A549 (cell line): ENCODE measurements at regions not wholly inside any gene's neighbourhood (a gene's known extent, or its start where the extent isn't known, plus 50 kb on each side); places are given as distances from the start of the nearest gene placed in this dataset.

ENCODE experiments used
- ATAC-seq, 2 experiments: fragments of 200-7000 bp in 1 of 2; fragments of >200 bp in 1 of 2; cut with Nextera tagmentation in 1 of 2; cut with Tn5 transposase in 1 of 2; 3 replicates each; pipeline versions ENCODE4 v1.8.0 to v1.9.1; 2018 to 2020; ENCODE audit warnings: mild to moderate bottlenecking in 1 of 2, moderate library complexity in 1 of 2
- CTCF ChIA-PET: fragments of 300-600 bp; sonication (Branson Sonifier 250); formaldehyde crosslinking; extraction: SDS; loops from one replicate; lab custom pipeline; 2021; ENCODE audit warnings: antibody characterized with exemption, inconsistent platforms; lab: Yijun Ruan, JAX
- POLR2A ChIA-PET: fragments of 350-600 bp; formaldehyde crosslinking; extraction: SDS; loops from one replicate; lab custom pipeline; 2021; ENCODE audit warnings: antibody characterized with exemption, inconsistent platforms; lab: Yijun Ruan, JAX
- DNase-seq, 2 experiments: peaks; one replicate each; pipeline versions ENCODE4 v3.0.0 to v3.0.0-alpha.2; 2011 to 2016; ENCODE audit warnings: low read depth in 1 of 2, low spot score in 1 of 2
- FAIRE-seq: peaks from 2 replicates; lab custom pipeline; 2011; peaks lifted over from hg19 to GRCh38; lab: Jason Lieb, UNC
- H3K27ac ChIP-seq, 2 experiments: fragments of >200 bp; sonication (Bioruptor Twin); formaldehyde crosslinking; 3 replicates each; pipeline ENCODE4 v1.5.1; 2016 to 2017
- H3K4me1 ChIP-seq: fragments of >200 bp; sonication (Bioruptor Twin); formaldehyde crosslinking; 3 replicates; pipeline ENCODE4 v1.6.1; 2016
- H3K4me2 ChIP-seq: fragments of >200 bp; sonication (Bioruptor Twin); formaldehyde crosslinking; 3 replicates; pipeline ENCODE4 v1.6.1; 2016
- H3K4me3 ChIP-seq: fragments of >200 bp; sonication (Bioruptor Twin); formaldehyde crosslinking; 3 replicates; pipeline ENCODE4 v1.5.1; 2016
- H3K9me3 ChIP-seq: fragments of >200 bp; sonication (Bioruptor Twin); formaldehyde crosslinking; 3 replicates; pipeline ENCODE4 v1.6.1; 2016
- ATOH8 ChIP-seq: fragments of 250-450 bp; sonication (Bioruptor Pico); IDR thresholded peaks from 2 replicates; pipeline ENCODE4 v1.5.0; 2020; ENCODE audit warnings: low read depth, mild to moderate bottlenecking, moderate library complexity
- CBX8 ChIP-seq: fragments of 200-600 bp; sonication (generic); IDR thresholded peaks from 2 replicates; pipeline ENCODE4 v1.6.1; 2016
- CHD2 ChIP-seq: fragments of 150-350 bp; IDR thresholded peaks from 2 replicates; pipeline ENCODE4 v1.6.1; 2014; ENCODE audit warnings: low read length; ENCODE audit not compliant: partially characterized antibody
- CTCF ChIP-seq: fragments of >200 bp; sonication (Bioruptor Twin); formaldehyde crosslinking; IDR thresholded peaks from 3 replicates; pipeline ENCODE4 v1.5.1; 2016
- EHF ChIP-seq: fragments of 250-450 bp; sonication (Bioruptor Pico); IDR thresholded peaks from 2 replicates; pipeline ENCODE4 v1.5.0; 2020; ENCODE audit warnings: mild to moderate bottlenecking
- EP300 ChIP-seq, 2 experiments: fragments of >200 bp; sonication (Bioruptor Twin); formaldehyde crosslinking; IDR thresholded peaks; 2 replicates in 1 of 2; 3 replicates in 1 of 2; pipeline ENCODE4 v1.6.1; 2016 to 2017
- ESRRA ChIP-seq: fragments of 150-350 bp; IDR thresholded peaks from 2 replicates; pipeline ENCODE4 v1.6.1; 2014; ENCODE audit warnings: mild to moderate bottlenecking, low read length, borderline replicate concordance
- FOXS1 ChIP-seq: fragments of 250-450 bp; sonication (Bioruptor Pico); IDR thresholded peaks from 2 replicates; pipeline ENCODE4 v1.5.0; 2020; ENCODE audit warnings: mild to moderate bottlenecking, moderate library complexity
- HDAC2 ChIP-seq: fragments of 200-600 bp; sonication (generic); IDR thresholded peaks from 2 replicates; pipeline ENCODE4 v1.6.1; 2016
- HES2 ChIP-seq: fragments of >200 bp; sonication (Bioruptor Twin); formaldehyde crosslinking; IDR thresholded peaks from 2 replicates; pipeline ENCODE4 v1.6.1; 2016
- HOXB5 ChIP-seq: fragments of 250-450 bp; sonication (Bioruptor Pico); IDR thresholded peaks from 2 replicates; pipeline ENCODE4 v1.5.0; 2020; ENCODE audit warnings: mild to moderate bottlenecking, moderate library complexity
- JUN ChIP-seq, 2 experiments: fragments of >200 bp; sonication (Bioruptor Twin); formaldehyde crosslinking; IDR thresholded peaks; 2 replicates in 1 of 2; 3 replicates in 1 of 2; pipeline ENCODE4 v1.6.1; 2016 to 2017
- MAX ChIP-seq: IDR thresholded peaks from 2 replicates; pipeline ENCODE4 v1.6.1; 2012
- NFE2L2 ChIP-seq: fragments of 150-350 bp; conservative IDR thresholded peaks from 2 replicates; pipeline ENCODE4 v1.6.1; 2014; ENCODE audit warnings: low read length
- NPAS2 ChIP-seq: fragments of 250-450 bp; sonication (Bioruptor Pico); IDR thresholded peaks from 2 replicates; pipeline ENCODE4 v1.8.0; 2022; ENCODE audit warnings: mild to moderate bottlenecking, moderate library complexity, borderline replicate concordance
- NR3C1 ChIP-seq: fragments of >200 bp; sonication (Bioruptor Twin); formaldehyde crosslinking; IDR thresholded peaks from 3 replicates; pipeline ENCODE4 v1.6.1; 2017
- PHF8 ChIP-seq: fragments of 200-600 bp; sonication (generic); IDR thresholded peaks from 2 replicates; pipeline ENCODE4 v1.6.1; 2016; ENCODE audit warnings: low read depth, mild to moderate bottlenecking, antibody characterized with exemption, moderate library complexity, borderline replicate concordance
- POLR2A ChIP-seq: IDR thresholded peaks from 2 replicates; pipeline ENCODE4 v1.6.1; 2012; ENCODE audit warnings: mild to moderate bottlenecking, low read length
- POLR2AphosphoS2 ChIP-seq: conservative IDR thresholded peaks from 2 replicates; pipeline ENCODE4 v1.6.1; 2012; ENCODE audit warnings: low read length, improper control_type of control experiment, inconsistent platforms
- RAD21 ChIP-seq, 2 experiments: fragments of >200 bp in 1 of 2; sonication (Bioruptor Twin) in 1 of 2; formaldehyde crosslinking in 1 of 2; IDR thresholded peaks in 1 of 2; conservative IDR thresholded peaks in 1 of 2; 2 replicates in 1 of 2; 3 replicates in 1 of 2; pipeline ENCODE4 v1.6.1; 2012 to 2018; ENCODE audit warnings: inconsistent platforms in 1 of 2
- RARB ChIP-seq: fragments of 250-450 bp; sonication (Bioruptor Pico); IDR thresholded peaks from 2 replicates; pipeline ENCODE4 v1.8.0; 2021; ENCODE audit warnings: mild to moderate bottlenecking, moderate library complexity
- RCOR1 ChIP-seq: fragments of 150-350 bp; IDR thresholded peaks from 2 replicates; pipeline ENCODE4 v1.6.1; 2014; ENCODE audit warnings: antibody characterized with exemption, low read length, low read depth
- RNF2 ChIP-seq: fragments of 200-600 bp; sonication (generic); IDR thresholded peaks from 2 replicates; pipeline ENCODE4 v1.6.1; 2016; ENCODE audit warnings: low read depth, mild to moderate bottlenecking, antibody characterized with exemption, moderate library complexity, borderline replicate concordance
- TFCP2L1 ChIP-seq: fragments of 250-450 bp; sonication (Bioruptor Pico); IDR thresholded peaks from 2 replicates; pipeline ENCODE4 v1.5.0; 2021; ENCODE audit warnings: mild to moderate bottlenecking
- ZFP36 ChIP-seq: fragments of 450-650 bp; IDR thresholded peaks from 2 replicates; pipeline ENCODE4 v1.6.1; 2014; ENCODE audit warnings: borderline replicate concordance; ENCODE audit not compliant: partially characterized antibody
- ZNF302 ChIP-seq: fragments of 250-450 bp; sonication (Bioruptor Pico); IDR thresholded peaks from 2 replicates; pipeline ENCODE4 v1.9.0; 2021; ENCODE audit warnings: inconsistent platforms, mild to moderate bottlenecking, moderate library complexity
- WGBS: methylation state at CpG from one replicate; pipeline ENCODE4 v1.1.6; 2017; ENCODE audit errors: missing lambda C conversion rate; 5-methylcytosine and 5-hydroxymethylcytosine counted together
- TF ChIP-seq, protein P1 (sequence below): fragments of 450-650 bp; IDR thresholded peaks from 2 replicates; pipeline ENCODE4 v1.6.1; 2014; ENCODE audit warnings: antibody characterized with exemption

DNA sequence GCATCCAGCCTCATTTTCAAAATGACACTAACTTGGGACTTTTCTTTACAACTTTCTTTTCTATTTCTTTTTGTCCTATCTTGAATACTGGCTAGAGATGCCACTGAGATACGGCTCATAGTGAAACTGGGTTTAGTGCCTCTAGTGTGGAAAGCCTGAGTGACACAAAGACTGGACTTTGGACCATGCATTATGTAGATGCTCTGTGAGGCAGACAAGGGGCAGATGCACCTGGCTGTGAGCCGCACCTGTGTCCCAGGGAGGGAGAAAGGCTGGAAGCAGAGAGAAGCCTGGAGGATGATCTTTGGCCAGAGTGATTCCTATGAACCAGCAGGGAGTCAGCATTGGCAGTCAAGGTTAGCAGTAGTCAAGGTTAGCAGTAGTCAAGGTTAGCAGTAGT, 852.3 kb upstream of the TMEM132C start:
- WGBS: 6% methylated on average over 2 of the region's 2 CpGs
- DNase-seq (no peak), ATAC-seq (no peak), FAIRE-seq (no peak)
- POLR2A ChIA-PET: no interaction called here
- Histone ChIP-seq H3K27ac (no peak overlapping the region), H3K9me3 (0 out of 3 replicates have a peak, but pooled peaks cover 4% of the 10 kb centered on the region), H3K4me2 (no peak overlapping the region), H3K4me3 (no peak overlapping the region), H3K4me1 (no peaks in the 10 kb centered on the region)
- CTCF ChIA-PET: no interaction called here
- TF ChIP-seq HOXB5 (CRISPR knock-in tag) (no peak), POLR2AphosphoS2 (no peak), CTCF (no peak), POLR2A (no peak)

DNA sequence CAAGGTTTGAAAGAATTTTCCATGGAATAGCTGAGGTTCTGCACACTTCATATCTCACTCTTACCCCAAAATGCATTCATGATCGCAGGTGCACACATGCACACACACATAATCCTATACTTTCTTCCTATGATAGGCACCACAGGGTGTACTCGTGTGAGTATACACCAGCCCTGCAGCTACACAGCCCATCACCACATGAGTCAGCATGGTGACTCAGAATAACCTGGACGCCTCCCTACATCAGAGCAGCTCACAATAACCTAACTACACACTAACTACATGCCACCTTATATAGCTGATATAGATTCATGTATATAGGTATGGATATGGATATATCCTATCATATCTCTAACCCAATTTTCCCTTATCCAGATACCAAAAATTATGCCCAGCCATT, 850.2 kb upstream of the TMEM132C start:
- ATAC-seq (no peak), DNase-seq (no peak)

DNA sequence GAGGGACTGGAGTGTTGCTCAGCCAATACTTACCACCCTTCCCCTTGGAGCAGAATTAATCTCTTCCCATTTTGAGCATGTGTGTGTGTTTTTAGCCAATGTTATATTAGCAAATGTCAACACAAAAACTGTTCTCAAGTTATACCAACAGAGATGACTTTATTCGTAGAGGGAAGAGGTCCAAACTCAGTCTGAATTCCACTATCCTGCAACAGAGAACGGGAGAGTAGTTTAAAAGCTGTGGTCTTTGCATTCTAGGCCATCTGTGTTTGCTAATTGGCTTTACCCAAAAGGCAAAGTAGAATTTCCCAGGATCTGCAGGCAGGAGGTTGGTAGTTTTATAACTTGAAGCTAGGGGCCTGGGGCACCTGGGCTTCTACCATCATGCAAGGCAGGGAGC, 847.9 kb upstream of the TMEM132C start:
- no peak for DNase-seq
- ChIA-PET POLR2A (no interaction called here), CTCF (no interaction called here)
- Histone ChIP-seq H3K4me3 (no peak overlapping the region), H3K4me2 (no peak overlapping the region), H3K27ac (no peak overlapping the region), H3K9me3 (peaks cover 4% of the 10 kb centered on the region; the same call in 1 of the 3 replicates), H3K4me1 (no peaks in the 10 kb centered on the region)
- 4% methylated on average over 2 of the region's 2 CpGs for WGBS
- no peak for FAIRE-seq
- no peak for ATAC-seq
- TF ChIP-seq RCOR1 (no peak), CBX8 (no peak), TFCP2L1 (no peak), RNF2 (no peak), CTCF (no peak), RAD21 (conservative IDR thresholded peaks at IDR 0.05 in 1 of 2, IDR thresholded peaks at IDR 0.05 in 1 of 2) (no peak), JUN (IDR thresholded peaks at IDR 0.05) (no peak), NR3C1 (no peak), EHF (CRISPR knock-in tag) (no peak), ZNF302 (CRISPR knock-in tag) (no peak), ATOH8 (CRISPR knock-in tag) (no peak), POLR2AphosphoS2 (no peak), FOXS1 (CRISPR knock-in tag) (no peak)
- TF ChIP-seq, protein P1, sequence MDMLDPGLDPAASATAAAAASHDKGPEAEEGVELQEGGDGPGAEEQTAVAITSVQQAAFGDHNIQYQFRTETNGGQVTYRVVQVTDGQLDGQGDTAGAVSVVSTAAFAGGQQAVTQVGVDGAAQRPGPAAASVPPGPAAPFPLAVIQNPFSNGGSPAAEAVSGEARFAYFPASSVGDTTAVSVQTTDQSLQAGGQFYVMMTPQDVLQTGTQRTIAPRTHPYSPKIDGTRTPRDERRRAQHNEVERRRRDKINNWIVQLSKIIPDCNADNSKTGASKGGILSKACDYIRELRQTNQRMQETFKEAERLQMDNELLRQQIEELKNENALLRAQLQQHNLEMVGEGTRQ: no peak

More for the DNA sequence above, 850.2 kb upstream of the TMEM132C start:
- CTCF ChIA-PET: no interaction called here
- Histone ChIP-seq H3K27ac (no peak overlapping the region), H3K4me1 (no peaks in the 10 kb centered on the region), H3K9me3 (0 out of 3 replicates have a peak, but pooled peaks cover 4% of the 10 kb centered on the region), H3K4me3 (no peak overlapping the region)
- WGBS: 1% methylated on average over 3 of the region's 3 CpGs
- no peak for FAIRE-seq
- TF ChIP-seq ZFP36 (no peak), HES2 (no peak), JUN (IDR thresholded peaks at IDR 0.05) (no peak), CBX8 (no peak), EP300 (IDR thresholded peaks at IDR 0.05) (no peak), PHF8 (no peak), MAX (no peak), ESRRA (no peak), RARB (CRISPR knock-in tag) (no peak), RNF2 (no peak), NPAS2 (CRISPR knock-in tag) (no peak), CTCF (no peak), CHD2 (no peak), HOXB5 (CRISPR knock-in tag) (no peak), HDAC2 (no peak), NFE2L2 (no peak)
- TF ChIP-seq, all 56 proteins: peak for 0
- no peak overlapping the region for H3K4me2 ChIP-seq
- POLR2A ChIA-PET: no interaction called here
